WERI-Rb-1 (cell line): ENCODE measurements at regions not wholly inside any gene's neighbourhood (a gene's known extent, or its start where the extent isn't known, plus 50 kb on each side); places are given as distances from the start of the nearest gene placed in this dataset.

Experiments
- DNase-seq: peaks from one replicate; pipeline ENCODE4 v3.0.0-alpha.2; 2020
- H3K27ac ChIP-seq: fragments of 250-450 bp; sonication (Bioruptor Pico); 2 replicates; pipeline ENCODE4 v1.5.1; 2020; ENCODE audit warnings: mild to moderate bottlenecking, moderate library complexity
- H3K27me3 ChIP-seq: fragments of 250-450 bp; sonication (Bioruptor Pico); 2 replicates; pipeline ENCODE4 v1.5.1; 2021; ENCODE audit warnings: mild to moderate bottlenecking, low read depth, moderate library complexity; ENCODE audit not compliant: insufficient read depth, severe bottlenecking
- H3K36me3 ChIP-seq: fragments of 250-450 bp; sonication (Bioruptor Pico); 2 replicates; pipeline ENCODE4 v1.5.1; 2020; ENCODE audit warnings: mild to moderate bottlenecking, moderate library complexity
- H3K4me3 ChIP-seq: 2 replicates; pipeline ENCODE4 v1.5.1; 2011; ENCODE audit warnings: low read depth, mild to moderate bottlenecking, control low read depth, low read length
- H3K9me3 ChIP-seq: fragments of 250-450 bp; sonication (Bioruptor Pico); 2 replicates; pipeline ENCODE4 v1.5.1; 2021; ENCODE audit warnings: mild to moderate bottlenecking, moderate library complexity; ENCODE audit not compliant: severe bottlenecking
- CTCF ChIP-seq: IDR thresholded peaks from 2 replicates; pipeline ENCODE4 v1.5.1; 2011; ENCODE audit warnings: low read depth, mild to moderate bottlenecking, control low read depth, inconsistent platforms, low read length

DNA sequence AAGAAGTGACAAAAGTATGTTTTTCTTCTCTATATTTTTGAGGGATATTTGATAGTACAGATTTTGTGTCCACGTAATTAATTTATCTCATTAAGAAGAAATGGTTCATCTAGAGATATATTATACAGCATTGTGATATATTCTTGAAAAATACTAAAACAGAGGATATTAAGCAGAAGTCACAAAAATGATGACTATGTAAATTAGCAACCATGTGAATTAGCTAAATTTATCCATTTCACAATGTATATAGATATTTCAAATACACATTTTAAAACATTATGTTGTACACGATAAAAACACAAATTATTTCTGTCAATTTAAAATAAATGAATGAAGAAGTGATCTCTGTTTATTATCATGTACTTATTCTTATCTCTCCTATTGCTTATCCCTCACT is 989.5 kb downstream of the TUSC7 start:
- H3K27me3 ChIP-seq = peaks cover 72% of the 10 kb centered on the region
- DNase-seq = no peak
- H3K36me3 ChIP-seq = no peaks in the 10 kb centered on the region
- H3K9me3 ChIP-seq = no peaks in the 10 kb centered on the region
- no peak overlapping the region for H3K27ac ChIP-seq
- H3K4me3 ChIP-seq = no peak overlapping the region
- no peak for TF ChIP-seq CTCF

DNA sequence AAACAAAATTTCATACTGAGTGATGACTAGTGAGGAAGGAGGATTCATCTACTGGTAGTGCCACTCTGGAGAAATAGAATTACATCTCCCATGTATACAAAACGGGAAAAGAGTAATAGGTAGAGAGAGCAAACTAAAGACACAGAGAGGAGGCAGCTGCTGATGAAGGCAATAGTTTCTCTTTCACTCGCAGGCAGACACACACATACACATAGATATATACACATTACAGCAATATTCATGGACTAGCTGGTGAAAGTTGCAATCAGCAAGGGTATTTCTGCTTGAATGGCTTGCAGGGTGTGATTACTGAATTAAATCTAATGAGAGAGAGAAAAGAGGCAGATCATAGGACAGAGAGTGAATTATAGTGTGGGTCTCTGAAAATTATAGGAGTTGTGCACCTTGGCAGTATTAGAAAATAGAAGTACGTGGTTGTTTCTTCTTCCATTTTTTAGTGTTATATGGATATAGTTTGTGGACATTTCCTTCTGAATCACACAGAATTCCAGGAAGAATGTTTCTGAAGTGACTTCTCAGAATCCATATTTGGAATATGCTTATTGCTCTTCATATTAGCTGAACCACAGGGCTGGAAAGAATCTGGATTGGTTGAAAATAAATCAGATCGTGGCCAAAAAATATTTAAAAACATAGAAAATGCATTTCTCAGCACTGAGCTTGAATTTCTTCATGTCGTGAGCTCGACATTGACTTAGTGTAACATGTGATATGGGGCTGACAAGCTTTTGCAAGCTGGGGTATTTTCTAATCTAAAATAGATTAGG is 991.2 kb downstream of the TUSC7 start:
- Histone ChIP-seq H3K9me3 (no peaks in the 10 kb centered on the region), H3K4me3 (no peak overlapping the region), H3K27me3 (peaks cover 72% of the 10 kb centered on the region), H3K36me3 (no peaks in the 10 kb centered on the region), H3K27ac (no peak overlapping the region)
- DNase-seq = no peak
- TF ChIP-seq CTCF = no peak

DNA sequence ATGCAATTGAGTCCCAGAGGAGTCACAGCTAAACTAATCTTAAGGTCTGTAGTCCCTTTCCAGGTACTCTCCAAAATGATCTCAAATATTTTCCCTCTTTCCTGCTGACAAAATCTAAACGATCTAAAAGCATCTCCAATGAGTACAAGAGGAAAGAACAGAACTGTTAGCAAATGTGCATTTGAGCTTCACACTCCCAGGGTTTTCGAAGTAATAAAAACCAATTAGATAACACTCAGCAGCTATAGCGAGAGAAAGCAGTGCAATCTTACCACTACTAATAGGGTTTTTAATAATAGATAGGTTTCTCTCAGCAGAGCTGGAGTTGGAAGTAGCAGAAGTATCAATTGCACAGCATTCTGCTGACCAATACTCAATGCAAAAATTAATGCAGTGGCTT is 995.4 kb downstream of the TUSC7 start:
- TF ChIP-seq CTCF = no peak
- no peak overlapping the region for H3K4me3 ChIP-seq
- no peak for DNase-seq
- H3K9me3 ChIP-seq = no peaks in the 10 kb centered on the region
- no peak overlapping the region for H3K27ac ChIP-seq
- H3K27me3 ChIP-seq = peaks cover 60% of the 10 kb centered on the region
- H3K36me3 ChIP-seq = no peaks in the 10 kb centered on the region

DNA sequence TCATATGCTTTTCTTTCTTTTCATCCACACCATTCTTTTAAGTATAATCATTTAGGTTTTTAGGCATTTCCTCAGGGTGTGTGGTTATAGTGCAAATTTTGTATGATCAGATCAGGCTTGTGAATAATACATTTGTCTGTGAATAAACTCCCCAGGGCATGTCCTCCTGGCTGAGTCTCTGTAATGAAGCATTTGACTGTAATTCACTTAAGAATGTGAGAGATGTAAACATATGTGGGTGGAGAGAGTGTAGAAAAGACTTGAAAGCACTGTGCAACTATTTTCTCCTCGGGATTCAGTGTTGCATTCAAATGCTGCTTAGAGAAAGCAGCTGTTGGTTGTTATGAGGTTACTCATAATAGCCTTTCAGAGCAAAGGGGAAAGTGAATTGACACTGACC is 996.5 kb downstream of the TUSC7 start:
- Histone ChIP-seq H3K27me3 (peaks cover 66% of the 10 kb centered on the region), H3K36me3 (no peaks in the 10 kb centered on the region), H3K27ac (no peak overlapping the region), H3K4me3 (no peak overlapping the region), H3K9me3 (no peaks in the 10 kb centered on the region)
- TF ChIP-seq CTCF = no peak
- DNase-seq = no peak

GRCh38 chr3:117706756-117707155 is 997.2 kb downstream of the TUSC7 start:
- no peak for TF ChIP-seq CTCF
- Histone ChIP-seq H3K27ac (no peak overlapping the region), H3K4me3 (no peak overlapping the region), H3K9me3 (no peaks in the 10 kb centered on the region), H3K27me3 (peaks cover 66% of the 10 kb centered on the region), H3K36me3 (no peaks in the 10 kb centered on the region)
- DNase-seq = no peak

DNA sequence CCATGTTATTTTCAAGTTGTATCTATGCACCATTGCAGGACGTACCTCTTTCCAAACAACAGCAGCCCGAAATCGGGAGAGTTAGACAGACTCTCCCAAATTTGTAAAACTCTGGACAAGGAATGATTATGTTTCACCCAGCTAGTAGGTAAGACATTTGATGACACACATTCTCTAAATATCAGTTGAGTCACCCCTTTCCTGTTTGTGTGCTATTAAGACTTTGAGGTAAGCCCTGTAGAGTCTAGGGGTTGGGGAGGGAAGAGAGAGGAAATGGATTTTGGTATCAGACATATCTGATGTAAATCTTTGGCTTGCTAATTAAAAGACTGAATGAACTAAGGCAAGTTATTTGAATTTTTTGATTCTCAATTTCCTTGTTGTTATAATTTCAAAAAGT is 999.0 kb downstream of the TUSC7 start:
- Histone ChIP-seq H3K4me3 (no peak overlapping the region), H3K27me3 (peaks cover 61% of the 10 kb centered on the region), H3K36me3 (no peaks in the 10 kb centered on the region), H3K9me3 (no peaks in the 10 kb centered on the region), H3K27ac (no peak overlapping the region)
- no peak for DNase-seq
- TF ChIP-seq CTCF = no peak
